ENCODE measurements at regions not wholly inside any gene's neighbourhood (a gene's known extent, or its start where the extent isn't known, plus 50 kb on each side); places are given as distances from the start of the nearest gene placed in this dataset.
"Not testable (repeated sequence)": the region's sequence is repeated elsewhere in the genome, so short reads cannot be mapped to it uniquely, and the experiment has no call there.

DNA sequence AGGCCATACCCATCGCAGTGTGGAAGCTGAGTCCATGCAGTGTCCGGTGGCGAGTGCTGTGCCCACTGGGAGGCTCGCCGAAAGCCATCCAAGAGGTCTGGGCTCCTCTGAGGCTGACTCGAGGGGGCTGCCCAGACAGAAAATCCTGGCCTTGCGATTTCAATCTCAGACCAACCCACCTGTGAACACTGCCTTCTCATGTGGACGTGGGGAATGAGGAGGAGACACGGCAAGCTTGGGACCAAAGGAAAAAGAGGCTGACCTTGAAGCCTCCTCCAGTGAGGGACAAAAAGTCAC is 157.2 kb upstream of the AFDN start:
- no peak overlapping the region for H2AFZ ChIP-seq (ENCODE audit: low read length)
- no peaks in the 10 kb centered on the region for H3F3A ChIP-seq (ENCODE audit: insufficient read depth, low read length)
- no peaks in the 10 kb centered on the region for H3K36me3 ChIP-seq (ENCODE audit: insufficient read depth, low read length)
- no peak overlapping the region for H3K4me2 ChIP-seq (ENCODE audit: low read length)
- H3K9me3 ChIP-seq (ENCODE audit: low read length), result peaks cover 3% of the 10 kb centered on the region; the same call in 1 of the 2 replicates
- no peaks in the 10 kb centered on the region for H3K9me2 ChIP-seq (ENCODE audit: low read depth, low read length)
- H3K4me1 ChIP-seq (ENCODE audit: insufficient read depth, low read length, severe bottlenecking), result no peaks in the 10 kb centered on the region
- no peak overlapping the region for H3K27ac ChIP-seq (ENCODE audit: low read depth, low read length, poor library complexity, severe bottlenecking)
- no peaks in the 10 kb centered on the region for H4K20me1 ChIP-seq (ENCODE audit: insufficient read depth, low read length)
- H3K9ac ChIP-seq (ENCODE audit: low read length), result no peak overlapping the region
- no peaks in the 10 kb centered on the region for H3K79me2 ChIP-seq (ENCODE audit: insufficient read depth, low read length)
- no peaks in the 10 kb centered on the region; the same call in 1 of the 2 replicates for H3K27me3 ChIP-seq (ENCODE audit: insufficient read depth, low read length)
- H3K4me3 ChIP-seq (ENCODE audit: low read depth, low read length, poor library complexity, severe bottlenecking), result no peak overlapping the region
- TF ChIP-seq, protein P1, sequence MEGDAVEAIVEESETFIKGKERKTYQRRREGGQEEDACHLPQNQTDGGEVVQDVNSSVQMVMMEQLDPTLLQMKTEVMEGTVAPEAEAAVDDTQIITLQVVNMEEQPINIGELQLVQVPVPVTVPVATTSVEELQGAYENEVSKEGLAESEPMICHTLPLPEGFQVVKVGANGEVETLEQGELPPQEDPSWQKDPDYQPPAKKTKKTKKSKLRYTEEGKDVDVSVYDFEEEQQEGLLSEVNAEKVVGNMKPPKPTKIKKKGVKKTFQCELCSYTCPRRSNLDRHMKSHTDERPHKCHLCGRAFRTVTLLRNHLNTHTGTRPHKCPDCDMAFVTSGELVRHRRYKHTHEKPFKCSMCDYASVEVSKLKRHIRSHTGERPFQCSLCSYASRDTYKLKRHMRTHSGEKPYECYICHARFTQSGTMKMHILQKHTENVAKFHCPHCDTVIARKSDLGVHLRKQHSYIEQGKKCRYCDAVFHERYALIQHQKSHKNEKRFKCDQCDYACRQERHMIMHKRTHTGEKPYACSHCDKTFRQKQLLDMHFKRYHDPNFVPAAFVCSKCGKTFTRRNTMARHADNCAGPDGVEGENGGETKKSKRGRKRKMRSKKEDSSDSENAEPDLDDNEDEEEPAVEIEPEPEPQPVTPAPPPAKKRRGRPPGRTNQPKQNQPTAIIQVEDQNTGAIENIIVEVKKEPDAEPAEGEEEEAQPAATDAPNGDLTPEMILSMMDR (IDR thresholded peaks at IDR 0.05; ENCODE audit: low read length), result no peak
- TF ChIP-seq EZH2 (IDR thresholded peaks at IDR 0.05; ENCODE audit: borderline replicate concordance, low read length), result no peak

DNA sequence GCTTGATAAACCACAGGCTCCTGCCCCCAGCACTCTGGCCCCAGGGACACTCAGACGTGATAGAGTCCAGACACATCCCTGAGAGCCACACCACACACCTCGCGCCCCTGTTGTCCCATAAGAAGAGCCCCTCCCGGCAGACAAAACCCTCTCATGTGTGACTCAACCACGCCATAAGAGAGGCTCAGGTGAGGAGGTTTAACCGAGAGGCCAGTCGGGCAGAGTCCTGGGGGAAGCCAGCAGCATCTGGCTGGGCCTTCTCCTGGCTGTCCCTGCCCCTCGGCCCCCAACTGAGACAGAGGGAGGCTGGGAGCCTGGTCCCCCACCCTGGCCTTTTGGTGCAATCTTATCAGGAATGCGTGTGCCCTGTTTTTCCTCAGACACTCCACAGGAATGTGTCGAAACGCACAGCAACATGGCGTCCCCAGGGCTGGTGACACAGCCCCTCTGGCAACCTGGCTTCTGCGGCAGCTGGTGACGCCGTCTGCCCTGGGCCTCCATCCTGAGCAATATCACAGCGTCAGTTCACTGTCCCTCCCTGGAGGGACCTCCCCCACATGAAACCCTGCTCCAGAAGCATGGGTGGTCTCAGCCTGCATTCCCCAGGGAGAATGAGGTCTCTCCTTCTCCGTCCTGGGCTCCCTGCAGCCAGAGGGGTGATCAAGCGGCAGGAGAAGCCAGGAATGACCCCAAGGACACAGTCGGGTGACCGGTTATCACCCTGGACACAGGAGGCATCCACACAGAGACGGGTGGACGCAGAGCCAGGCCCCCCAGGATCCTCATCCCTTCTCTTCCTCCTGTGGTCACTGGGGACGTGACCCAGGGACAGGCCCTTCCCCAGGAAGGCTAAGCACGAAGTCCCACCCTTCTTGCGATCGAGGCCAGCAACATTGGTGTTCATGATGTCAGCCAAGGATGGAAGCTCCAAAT is 156.6 kb upstream of the AFDN start:
- no peak for TF ChIP-seq EZH2 (IDR thresholded peaks at IDR 0.05; ENCODE audit: borderline replicate concordance, low read length)
- TF ChIP-seq, protein P1 (IDR thresholded peaks at IDR 0.05; ENCODE audit: low read length), result no peak
- Histone ChIP-seq H3K4me1 (ENCODE audit: insufficient read depth, low read length, severe bottlenecking) (no peaks in the 10 kb centered on the region), H3K36me3 (ENCODE audit: insufficient read depth, low read length) (no peaks in the 10 kb centered on the region), H3K27me3 (ENCODE audit: insufficient read depth, low read length) (no peaks in the 10 kb centered on the region; the same call in 1 of the 2 replicates), H3K4me2 (ENCODE audit: low read length) (no peak overlapping the region), H3K9me3 (ENCODE audit: low read length) (peaks cover 6% of the 10 kb centered on the region; the same call in 1 of the 2 replicates), H3F3A (ENCODE audit: insufficient read depth, low read length) (no peaks in the 10 kb centered on the region), H3K79me2 (ENCODE audit: insufficient read depth, low read length) (no peaks in the 10 kb centered on the region), H3K9ac (ENCODE audit: low read length) (no peak overlapping the region), H3K9me2 (ENCODE audit: low read depth, low read length) (no peaks in the 10 kb centered on the region), H4K20me1 (ENCODE audit: insufficient read depth, low read length) (no peaks in the 10 kb centered on the region), H3K27ac (ENCODE audit: low read depth, low read length, poor library complexity, severe bottlenecking) (no peak overlapping the region), H2AFZ (ENCODE audit: low read length) (no peak overlapping the region), H3K4me3 (ENCODE audit: low read depth, low read length, poor library complexity, severe bottlenecking) (no peak overlapping the region)

DNA sequence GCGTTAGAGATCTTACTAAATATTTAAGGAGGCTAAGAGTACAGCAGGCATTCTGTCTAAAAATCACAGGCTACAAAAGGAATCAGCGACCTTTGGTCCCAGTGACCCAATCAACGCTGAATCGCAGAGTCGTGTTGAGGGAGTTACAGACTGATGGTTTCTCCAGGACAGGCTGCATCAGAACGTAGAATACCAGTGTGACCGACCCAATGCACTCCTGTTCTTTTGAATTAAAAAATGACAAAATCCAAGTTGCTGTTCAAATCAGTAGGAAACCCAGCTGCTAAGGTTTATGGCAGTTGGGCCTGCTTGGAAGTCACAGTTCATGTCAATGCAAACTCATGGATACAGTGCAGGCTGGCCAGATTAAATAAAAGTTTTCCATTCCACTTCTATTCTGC is 155.8 kb upstream of the AFDN start:
- Histone ChIP-seq H3K79me2 (ENCODE audit: insufficient read depth, low read length) (no peaks in the 10 kb centered on the region), H3K4me1 (ENCODE audit: insufficient read depth, low read length, severe bottlenecking) (no peaks in the 10 kb centered on the region), H2AFZ (ENCODE audit: low read length) (no peak overlapping the region), H3K4me3 (ENCODE audit: low read depth, low read length, poor library complexity, severe bottlenecking) (no peak overlapping the region), H3K9me3 (ENCODE audit: low read length) (peaks cover 6% of the 10 kb centered on the region; the same call in 1 of the 2 replicates), H3K27me3 (ENCODE audit: insufficient read depth, low read length) (no peaks in the 10 kb centered on the region; the same call in 1 of the 2 replicates), H3K9me2 (ENCODE audit: low read depth, low read length) (no peaks in the 10 kb centered on the region), H3K4me2 (ENCODE audit: low read length) (no peak overlapping the region), H3K27ac (ENCODE audit: low read depth, low read length, poor library complexity, severe bottlenecking) (no peak overlapping the region), H3K36me3 (ENCODE audit: insufficient read depth, low read length) (no peaks in the 10 kb centered on the region), H4K20me1 (ENCODE audit: insufficient read depth, low read length) (no peaks in the 10 kb centered on the region), H3F3A (ENCODE audit: insufficient read depth, low read length) (no peaks in the 10 kb centered on the region), H3K9ac (ENCODE audit: low read length) (no peak overlapping the region)
- TF ChIP-seq, protein P1 (IDR thresholded peaks at IDR 0.05; ENCODE audit: low read length), result no peak

DNA sequence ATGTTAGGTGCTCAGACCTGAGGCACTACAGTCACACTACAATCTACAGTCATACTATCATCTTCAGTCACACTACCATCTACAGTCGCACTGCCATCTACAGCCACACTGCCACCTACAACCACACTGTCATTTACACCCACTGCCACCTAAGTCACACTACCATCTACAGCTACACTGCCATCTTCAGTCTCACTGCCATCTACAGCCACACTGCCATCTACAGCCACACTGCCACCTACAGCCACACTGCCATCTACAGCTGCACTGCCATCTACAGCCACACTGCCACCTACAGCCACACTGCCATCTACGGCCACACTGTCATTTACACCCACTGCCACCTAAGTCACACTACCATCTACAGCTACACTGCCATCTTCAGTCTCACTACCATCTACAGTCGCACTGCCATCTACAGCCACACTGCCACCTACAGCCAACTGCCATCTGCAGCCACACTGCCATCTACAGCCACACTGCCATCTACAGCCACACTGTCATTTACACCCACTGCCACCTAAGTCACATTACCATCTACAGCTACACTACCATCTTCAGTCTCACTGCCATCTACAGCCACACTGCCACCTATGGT is 155.2 kb upstream of the AFDN start:
- H3K9me3 ChIP-seq (ENCODE audit: low read length); H3K9me2 ChIP-seq (ENCODE audit: low read depth, low read length); H3K27me3 ChIP-seq (ENCODE audit: insufficient read depth, low read length); H3K27ac ChIP-seq (ENCODE audit: low read depth, low read length, poor library complexity, severe bottlenecking); H3F3A ChIP-seq (ENCODE audit: insufficient read depth, low read length); H3K4me1 ChIP-seq (ENCODE audit: insufficient read depth, low read length, severe bottlenecking); H4K20me1 ChIP-seq (ENCODE audit: insufficient read depth, low read length); H3K4me2 ChIP-seq (ENCODE audit: low read length); H3K4me3 ChIP-seq (ENCODE audit: low read depth, low read length, poor library complexity, severe bottlenecking); H3K9ac ChIP-seq (ENCODE audit: low read length); H2AFZ ChIP-seq (ENCODE audit: low read length); H3K79me2 ChIP-seq (ENCODE audit: insufficient read depth, low read length); H3K36me3 ChIP-seq (ENCODE audit: insufficient read depth, low read length): not testable (repeated sequence)

All from OCI-LY1 (cell line).